ENCODE measurements at regions not wholly inside any gene's neighbourhood (a gene's known extent, or its start where the extent isn't known, plus 50 kb on each side); places are given as distances from the start of the nearest gene placed in this dataset.

DNA sequence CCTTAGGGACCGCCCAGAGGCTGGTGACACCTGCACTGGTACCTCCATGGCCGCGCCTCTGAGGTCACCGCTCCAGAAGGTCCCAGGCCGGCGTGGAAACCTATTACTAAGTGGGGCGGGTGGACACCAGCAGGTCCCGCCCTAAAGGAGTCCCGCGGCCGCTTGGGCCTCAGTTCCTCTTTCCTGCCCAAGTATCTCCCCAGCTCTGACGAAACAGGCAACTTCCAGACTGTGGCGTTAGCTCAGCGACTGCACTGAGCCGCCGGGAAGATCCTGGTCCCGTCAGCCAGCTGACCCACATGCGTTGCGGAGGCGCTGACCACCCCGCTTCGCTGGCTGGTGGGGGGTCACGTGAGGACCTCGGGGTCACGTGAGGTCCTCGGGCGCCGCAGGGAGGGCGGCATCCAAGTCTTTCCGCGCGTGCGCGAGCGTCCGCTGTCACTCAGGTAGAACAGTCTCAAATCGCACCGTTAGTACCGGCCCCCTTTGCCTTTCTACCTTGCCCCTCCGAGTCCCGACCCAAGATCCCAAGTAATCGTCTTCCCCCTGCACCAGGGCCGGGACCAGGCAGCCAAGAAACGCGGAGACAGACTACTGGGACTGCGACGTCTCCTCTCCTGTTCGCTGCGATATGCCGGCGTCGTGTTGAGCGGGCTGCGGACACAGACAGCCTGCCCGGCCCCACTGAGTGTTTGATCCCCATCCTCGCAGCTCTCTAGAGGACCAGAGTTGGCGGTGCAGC lies 53.7 kb upstream of the KDM4C start:
- H2AFZ ChIP-seq (ENCODE audit: low read length): peak overlapping the region; percentile 100
- H3K4me3 ChIP-seq (ENCODE audit: insufficient read depth, low read length): peak overlapping the region; percentile 83
- H3K4me1 ChIP-seq (ENCODE audit: insufficient read depth, low read length): no peaks in the 10 kb centered on the region
- H3K27ac ChIP-seq (ENCODE audit: low read depth, low read length): peak overlapping the region; percentile 42
- no peaks in the 10 kb centered on the region for H4K20me1 ChIP-seq (ENCODE audit: insufficient read depth, low read length)
- H3K4me2 ChIP-seq (ENCODE audit: insufficient read depth, low read length): peak overlapping the region; percentile 82
- H3K9me3 ChIP-seq (ENCODE audit: low read depth, low read length): no peaks in the 10 kb centered on the region
- H3K27me3 ChIP-seq (ENCODE audit: insufficient read depth, low read length): no peaks in the 10 kb centered on the region
- TF ChIP-seq, protein P1, sequence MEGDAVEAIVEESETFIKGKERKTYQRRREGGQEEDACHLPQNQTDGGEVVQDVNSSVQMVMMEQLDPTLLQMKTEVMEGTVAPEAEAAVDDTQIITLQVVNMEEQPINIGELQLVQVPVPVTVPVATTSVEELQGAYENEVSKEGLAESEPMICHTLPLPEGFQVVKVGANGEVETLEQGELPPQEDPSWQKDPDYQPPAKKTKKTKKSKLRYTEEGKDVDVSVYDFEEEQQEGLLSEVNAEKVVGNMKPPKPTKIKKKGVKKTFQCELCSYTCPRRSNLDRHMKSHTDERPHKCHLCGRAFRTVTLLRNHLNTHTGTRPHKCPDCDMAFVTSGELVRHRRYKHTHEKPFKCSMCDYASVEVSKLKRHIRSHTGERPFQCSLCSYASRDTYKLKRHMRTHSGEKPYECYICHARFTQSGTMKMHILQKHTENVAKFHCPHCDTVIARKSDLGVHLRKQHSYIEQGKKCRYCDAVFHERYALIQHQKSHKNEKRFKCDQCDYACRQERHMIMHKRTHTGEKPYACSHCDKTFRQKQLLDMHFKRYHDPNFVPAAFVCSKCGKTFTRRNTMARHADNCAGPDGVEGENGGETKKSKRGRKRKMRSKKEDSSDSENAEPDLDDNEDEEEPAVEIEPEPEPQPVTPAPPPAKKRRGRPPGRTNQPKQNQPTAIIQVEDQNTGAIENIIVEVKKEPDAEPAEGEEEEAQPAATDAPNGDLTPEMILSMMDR (IDR thresholded peaks at IDR 0.05; ENCODE audit: extremely low read depth, low read depth, low read length): no peak
- H3K36me3 ChIP-seq (ENCODE audit: insufficient read depth, low read length): no peaks in the 10 kb centered on the region
- no peaks in the 10 kb centered on the region for H3K79me2 ChIP-seq (ENCODE audit: insufficient read depth, low read length)
- peak; percentile 98 for DNase-seq (ENCODE audit: insufficient read length, low spot score, missing footprints)

DNA sequence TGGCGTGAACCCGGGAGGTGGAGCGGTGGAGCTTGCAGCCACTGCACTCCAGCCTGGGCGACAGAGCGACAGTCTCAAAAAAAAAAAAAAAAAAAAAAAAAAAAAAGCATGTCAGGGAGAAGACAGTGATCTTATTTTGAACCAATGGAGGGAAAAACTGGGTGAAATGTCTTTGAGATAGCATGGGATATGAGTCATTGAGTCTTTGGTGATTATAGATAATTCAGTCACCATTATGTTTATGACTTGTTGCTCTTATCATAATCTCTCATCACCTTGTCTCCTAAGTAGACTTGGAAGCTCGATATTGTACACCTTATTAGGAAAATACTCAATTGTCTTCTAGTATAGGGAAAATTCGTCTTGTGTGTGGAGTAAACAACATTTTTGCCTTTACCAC lies 55.1 kb upstream of the KDM4C start:
- no peaks in the 10 kb centered on the region for H3K9me3 ChIP-seq (ENCODE audit: low read depth, low read length)
- H3K27ac ChIP-seq (ENCODE audit: low read depth, low read length): no peak overlapping the region
- H3K79me2 ChIP-seq (ENCODE audit: insufficient read depth, low read length): no peaks in the 10 kb centered on the region
- no peaks in the 10 kb centered on the region for H3K27me3 ChIP-seq (ENCODE audit: insufficient read depth, low read length)
- DNase-seq (ENCODE audit: insufficient read length, low spot score, missing footprints): peak; percentile 37
- no peaks in the 10 kb centered on the region for H3K4me1 ChIP-seq (ENCODE audit: insufficient read depth, low read length)
- H2AFZ ChIP-seq (ENCODE audit: low read length): no peak overlapping the region
- no peak overlapping the region for H3K4me3 ChIP-seq (ENCODE audit: insufficient read depth, low read length)
- H3K4me2 ChIP-seq (ENCODE audit: insufficient read depth, low read length): no peak overlapping the region
- TF ChIP-seq, protein P1 (IDR thresholded peaks at IDR 0.05; ENCODE audit: extremely low read depth, low read depth, low read length): no peak
- H3K36me3 ChIP-seq (ENCODE audit: insufficient read depth, low read length): no peaks in the 10 kb centered on the region
- H4K20me1 ChIP-seq (ENCODE audit: insufficient read depth, low read length): no peaks in the 10 kb centered on the region

DNA sequence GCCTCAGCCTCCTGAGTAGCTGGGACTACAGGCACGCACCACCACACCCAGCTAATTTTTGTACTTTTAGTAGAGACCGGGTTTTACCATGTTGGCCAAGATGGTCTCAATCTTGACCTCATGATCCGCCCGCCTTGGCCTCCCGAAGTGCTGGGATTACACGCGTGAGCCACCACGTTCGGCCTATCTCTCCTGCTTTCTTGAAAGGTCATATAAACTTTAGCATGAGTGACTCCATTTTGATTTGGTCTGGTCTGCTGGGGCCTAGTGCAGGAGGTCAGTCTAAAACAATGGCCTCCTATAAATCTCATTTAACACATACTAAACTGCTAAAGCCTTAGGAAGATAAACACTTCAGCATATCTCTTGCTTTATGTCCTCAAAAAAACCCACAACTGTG lies 50.6 kb upstream of the GLDC start:
- TF ChIP-seq, protein P1 (IDR thresholded peaks at IDR 0.05; ENCODE audit: extremely low read depth, low read depth, low read length): no peak
- Histone ChIP-seq H3K9me3 (ENCODE audit: low read depth, low read length) (no peaks in the 10 kb centered on the region), H3K36me3 (ENCODE audit: insufficient read depth, low read length) (no peaks in the 10 kb centered on the region), H4K20me1 (ENCODE audit: insufficient read depth, low read length) (no peaks in the 10 kb centered on the region), H3K4me1 (ENCODE audit: insufficient read depth, low read length) (no peaks in the 10 kb centered on the region), H3K4me3 (ENCODE audit: insufficient read depth, low read length) (no peak overlapping the region), H3K4me2 (ENCODE audit: insufficient read depth, low read length) (no peak overlapping the region), H3K27ac (ENCODE audit: low read depth, low read length) (no peak overlapping the region), H3K27me3 (ENCODE audit: insufficient read depth, low read length) (no peaks in the 10 kb centered on the region), H2AFZ (ENCODE audit: low read length) (no peak overlapping the region), H3K79me2 (ENCODE audit: insufficient read depth, low read length) (no peaks in the 10 kb centered on the region)
- no peak for DNase-seq (ENCODE audit: insufficient read length, low spot score, missing footprints)

DNA sequence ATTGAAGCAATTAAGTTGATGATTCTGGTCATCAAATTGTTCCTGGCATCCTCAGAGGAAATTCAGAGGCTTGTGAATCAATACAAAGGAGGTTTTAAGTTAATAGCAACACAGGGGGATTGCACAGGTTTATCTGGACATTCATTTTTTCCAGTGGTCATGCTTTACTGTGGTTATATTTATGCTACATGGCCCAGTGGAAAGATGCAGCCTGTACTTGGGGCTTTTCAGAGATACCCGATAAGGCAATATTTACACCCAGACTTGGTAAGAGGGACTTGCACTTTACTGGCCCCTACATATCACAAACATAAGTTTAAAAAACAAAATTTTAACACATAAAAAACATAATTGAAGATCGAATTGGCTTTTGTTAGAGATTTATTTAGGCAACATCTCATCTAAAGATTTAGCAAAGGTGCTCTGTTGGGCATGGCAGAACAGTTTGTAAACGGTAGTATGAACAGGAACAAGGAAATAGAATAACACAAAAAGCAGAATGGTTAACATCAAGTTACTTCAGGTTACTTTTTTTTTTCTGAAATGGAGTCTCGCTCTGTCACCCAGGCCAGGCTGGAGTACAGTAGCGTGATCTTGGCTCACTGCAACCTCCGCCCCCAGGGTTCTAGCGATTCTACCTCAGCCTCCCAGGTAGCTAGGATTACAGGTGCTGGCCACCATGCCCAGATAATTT lies 49.7 kb upstream of the GLDC start:
- Histone ChIP-seq H3K4me3 (ENCODE audit: insufficient read depth, low read length) (no peak overlapping the region), H3K4me1 (ENCODE audit: insufficient read depth, low read length) (no peaks in the 10 kb centered on the region), H3K4me2 (ENCODE audit: insufficient read depth, low read length) (no peak overlapping the region), H3K27ac (ENCODE audit: low read depth, low read length) (no peak overlapping the region), H3K9me3 (ENCODE audit: low read depth, low read length) (no peaks in the 10 kb centered on the region), H3K27me3 (ENCODE audit: insufficient read depth, low read length) (no peaks in the 10 kb centered on the region), H3K36me3 (ENCODE audit: insufficient read depth, low read length) (no peaks in the 10 kb centered on the region), H3K79me2 (ENCODE audit: insufficient read depth, low read length) (no peaks in the 10 kb centered on the region), H2AFZ (ENCODE audit: low read length) (no peak overlapping the region), H4K20me1 (ENCODE audit: insufficient read depth, low read length) (no peaks in the 10 kb centered on the region)
- no peak for DNase-seq (ENCODE audit: insufficient read length, low spot score, missing footprints)
- TF ChIP-seq, protein P1 (IDR thresholded peaks at IDR 0.05; ENCODE audit: extremely low read depth, low read depth, low read length): no peak

Data from osteoblast (primary cell).